ENCODE measurements at regions not wholly inside any gene's neighbourhood (a gene's known extent, or its start where the extent isn't known, plus 50 kb on each side); places are given as distances from the start of the nearest gene placed in this dataset.
"Not testable (repeated sequence)": the region's sequence is repeated elsewhere in the genome, so short reads cannot be mapped to it uniquely, and the experiment has no call there.

- Mint-ChIP-seq H3K36me3 (ENCODE audit: insufficient read depth, unreplicated experiment) (no peaks in the 10 kb centered on the region), H3K27me3 (ENCODE audit: insufficient read depth, unreplicated experiment) (no peaks in the 10 kb centered on the region), H3K27ac (ENCODE audit: low read depth, unreplicated experiment) (no peak overlapping the region), H3K4me1 (ENCODE audit: insufficient read depth, unreplicated experiment) (no peaks in the 10 kb centered on the region), H3K4me3 (ENCODE audit: unreplicated experiment) (no peak overlapping the region), H3K9me3 (ENCODE audit: unreplicated experiment) (peaks cover 17% of the 10 kb centered on the region)
- ChIA-PET CTCF (interaction anchor here (1.1 kb wide), 1 partner anchor 27 kb away, joined by 5 read pairs; no protein-coding TSS in a partner anchor), POLR2A (no interaction called here)
- intact Hi-C loops (cut with micrococcal nuclease): no loop called here
- DNase-seq (ENCODE audit: unreplicated experiment): peak; percentile 31
- no TSS peak for BruUV-seq (replicated peaks)
- no peak for TF ChIP-seq CTCF (IDR thresholded peaks at IDR 0.05; ENCODE audit: unreplicated experiment)
These were observed 810.2 kb upstream of the ADAMTS5 start for GRCh38 chr21:27776925-27777553.

GRCh38 chr21:27772816-27773215 lies 805.9 kb upstream of the ADAMTS5 start:
- POLR2A ChIA-PET: interaction anchor here (0.8 kb wide), 1 partner anchor 14 kb away, joined by 4 read pairs; no protein-coding TSS in a partner anchor
- intact Hi-C loops (cut with micrococcal nuclease): no loop called here
- Mint-ChIP-seq H3K27ac (ENCODE audit: low read depth, unreplicated experiment) (no peak overlapping the region), H3K4me3 (ENCODE audit: unreplicated experiment) (no peak overlapping the region), H3K27me3 (ENCODE audit: insufficient read depth, unreplicated experiment) (no peaks in the 10 kb centered on the region), H3K4me1 (ENCODE audit: insufficient read depth, unreplicated experiment) (no peaks in the 10 kb centered on the region), H3K9me3 (ENCODE audit: unreplicated experiment) (no peaks in the 10 kb centered on the region), H3K36me3 (ENCODE audit: insufficient read depth, unreplicated experiment) (no peaks in the 10 kb centered on the region)
- CTCF ChIA-PET: interaction anchor here (1.2 to 1.7 kb wide), 2 partner anchors 44 to 563 kb away, joined by 3 to 4 read pairs; no protein-coding TSS in a partner anchor
- no peak for DNase-seq (ENCODE audit: unreplicated experiment)
- BruUV-seq (replicated peaks): no TSS peak
- TF ChIP-seq CTCF (IDR thresholded peaks at IDR 0.05; ENCODE audit: unreplicated experiment): no peak

- POLR2A ChIA-PET: no interaction called here
- Mint-ChIP-seq H3K4me3 (ENCODE audit: unreplicated experiment) (no peak overlapping the region), H3K36me3 (ENCODE audit: insufficient read depth, unreplicated experiment) (no peaks in the 10 kb centered on the region), H3K4me1 (ENCODE audit: insufficient read depth, unreplicated experiment) (no peaks in the 10 kb centered on the region), H3K9me3 (ENCODE audit: unreplicated experiment) (no peaks in the 10 kb centered on the region), H3K27ac (ENCODE audit: low read depth, unreplicated experiment) (no peak overlapping the region), H3K27me3 (ENCODE audit: insufficient read depth, unreplicated experiment) (no peaks in the 10 kb centered on the region)
- DNase-seq (ENCODE audit: unreplicated experiment): no peak
- no TSS peak for BruUV-seq (replicated peaks)
- intact Hi-C loops (cut with micrococcal nuclease): no loop called here
- CTCF ChIA-PET: interaction anchor here (1.2 to 1.7 kb wide), 2 partner anchors 44 to 564 kb away, joined by 3 to 4 read pairs; no protein-coding TSS in a partner anchor
- TF ChIP-seq CTCF (IDR thresholded peaks at IDR 0.05; ENCODE audit: unreplicated experiment): no peak
These were observed 805.1 kb upstream of the ADAMTS5 start for GRCh38 chr21:27771938-27772483.

GRCh38 chr21:27769763-27770162 lies 802.9 kb upstream of the ADAMTS5 start:
- ChIA-PET CTCF (interaction anchor here (0.6 kb wide), 1 partner anchor 27 kb away, joined by 3 read pairs; no protein-coding TSS in a partner anchor), POLR2A (no interaction called here)
- Mint-ChIP-seq H3K9me3 (ENCODE audit: unreplicated experiment) (no peaks in the 10 kb centered on the region), H3K4me1 (ENCODE audit: insufficient read depth, unreplicated experiment) (no peaks in the 10 kb centered on the region), H3K4me3 (ENCODE audit: unreplicated experiment) (no peak overlapping the region), H3K27me3 (ENCODE audit: insufficient read depth, unreplicated experiment) (no peaks in the 10 kb centered on the region), H3K36me3 (ENCODE audit: insufficient read depth, unreplicated experiment) (no peaks in the 10 kb centered on the region), H3K27ac (ENCODE audit: low read depth, unreplicated experiment) (no peak overlapping the region)
- intact Hi-C loops (cut with micrococcal nuclease): no loop called here
- no TSS peak for BruUV-seq (replicated peaks)
- no peak for TF ChIP-seq CTCF (IDR thresholded peaks at IDR 0.05; ENCODE audit: unreplicated experiment)
- no peak for DNase-seq (ENCODE audit: unreplicated experiment)

- H3K27ac Mint-ChIP-seq (ENCODE audit: low read depth, unreplicated experiment); H3K36me3 Mint-ChIP-seq (ENCODE audit: insufficient read depth, unreplicated experiment); CTCF ChIA-PET; POLR2A ChIA-PET; intact Hi-C loops (cut with micrococcal nuclease); H3K9me3 Mint-ChIP-seq (ENCODE audit: unreplicated experiment); H3K4me1 Mint-ChIP-seq (ENCODE audit: insufficient read depth, unreplicated experiment); BruUV-seq (replicated peaks); H3K4me3 Mint-ChIP-seq (ENCODE audit: unreplicated experiment); H3K27me3 Mint-ChIP-seq (ENCODE audit: insufficient read depth, unreplicated experiment); DNase-seq (ENCODE audit: unreplicated experiment): not testable (repeated sequence)
These were observed 801.3 kb upstream of the ADAMTS5 start for GRCh38 chr21:27768046-27768637.

All from MCF 10A (cell line).